ENCODE measurements at regions not wholly inside any gene's neighbourhood (a gene's known extent, or its start where the extent isn't known, plus 50 kb on each side); places are given as distances from the start of the nearest gene placed in this dataset.

- DNase-seq, result no peak
These were observed 56.3 kb upstream of the GALNT2 start for GRCh38 chr1:230010603-230011332.

DNA sequence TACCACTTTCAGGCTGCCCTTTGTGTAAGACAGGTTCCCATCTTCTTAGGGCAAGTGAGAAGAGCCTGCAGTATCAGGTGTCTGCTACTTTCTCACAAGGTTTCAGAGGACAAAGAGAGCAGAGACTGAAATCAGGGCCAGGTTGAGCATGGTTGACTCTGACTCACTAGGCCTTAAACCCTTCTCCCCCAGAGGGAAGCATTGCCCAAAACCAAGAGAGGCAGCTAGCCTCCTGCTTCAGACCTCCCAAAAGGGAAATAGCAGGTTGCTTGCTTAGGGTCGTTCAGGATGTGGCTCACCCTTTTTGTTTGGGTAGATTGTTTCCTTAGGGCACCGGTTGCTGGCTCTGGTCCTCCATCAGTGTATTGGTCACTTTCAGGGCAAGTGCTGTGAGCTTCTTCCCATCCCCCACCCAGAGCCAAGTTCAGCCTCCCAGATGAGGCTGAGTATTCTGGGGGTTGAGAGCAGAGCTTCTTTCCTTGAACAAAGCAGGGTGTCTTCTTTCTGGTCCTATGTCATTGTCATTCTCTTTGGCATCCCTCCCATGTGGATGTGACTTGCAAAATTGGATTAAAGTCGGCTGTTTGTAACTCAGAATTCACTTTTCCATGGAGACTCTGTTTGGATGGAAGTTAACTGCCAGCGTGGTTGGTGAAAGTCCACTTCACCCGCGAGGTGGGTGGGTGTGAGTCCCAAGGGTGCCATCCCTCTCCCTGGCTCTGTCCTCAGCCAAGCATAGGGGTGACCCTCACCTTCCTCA is 55.5 kb upstream of the GALNT2 start:
- DNase-seq, result no peak

GRCh38 chr1:230012093-230012393 is 55.0 kb upstream of the GALNT2 start:
- DNase-seq, result no peak

DNA sequence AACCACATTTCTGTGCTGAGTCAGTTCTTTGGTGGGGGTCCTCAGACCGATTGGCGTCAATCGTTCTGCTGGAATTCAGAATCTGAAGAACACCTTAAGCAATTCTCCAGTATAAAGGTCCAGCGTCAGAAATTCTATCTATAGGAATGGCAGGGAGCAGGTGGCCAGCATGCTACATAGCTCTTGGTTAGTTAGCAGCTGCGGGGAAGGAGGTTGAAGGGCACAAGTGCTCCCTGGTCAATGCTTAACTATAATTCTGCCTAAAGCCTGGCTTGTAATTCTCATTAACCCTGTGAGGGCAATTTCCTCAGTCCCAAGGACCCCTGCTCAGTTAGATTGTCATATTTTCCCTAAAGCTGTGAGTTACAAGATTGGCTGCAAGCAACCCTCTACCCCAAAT is 54.3 kb upstream of the GALNT2 start:
- DNase-seq, result no peak

- no peak for DNase-seq
These were observed 50.9 kb upstream of the GALNT2 start for GRCh38 chr1:230016159-230016558.

All from stimulated activated CD4-positive, alpha-beta T cell treated with anti-CD3 and anti-CD28 coated beads, Interleukin-4, amount 100 ng/mL, for 1 hour (primary cell).